22Rv1 (cell line): ENCODE measurements at regions not wholly inside any gene's neighbourhood (a gene's known extent, or its start where the extent isn't known, plus 50 kb on each side); places are given as distances from the start of the nearest gene placed in this dataset.

ENCODE experiments used
- CTCF ChIP-seq: fragments of 450-650 bp; IDR thresholded peaks from 2 replicates; pipeline ENCODE4 v1.5.1; 2017; ENCODE audit warnings: mild to moderate bottlenecking
- ZFX ChIP-seq: fragments of 450-650 bp; IDR thresholded peaks from 2 replicates; pipeline ENCODE4 v1.6.1; 2017; ENCODE audit warnings: antibody characterized with exemption, borderline replicate concordance

DNA sequence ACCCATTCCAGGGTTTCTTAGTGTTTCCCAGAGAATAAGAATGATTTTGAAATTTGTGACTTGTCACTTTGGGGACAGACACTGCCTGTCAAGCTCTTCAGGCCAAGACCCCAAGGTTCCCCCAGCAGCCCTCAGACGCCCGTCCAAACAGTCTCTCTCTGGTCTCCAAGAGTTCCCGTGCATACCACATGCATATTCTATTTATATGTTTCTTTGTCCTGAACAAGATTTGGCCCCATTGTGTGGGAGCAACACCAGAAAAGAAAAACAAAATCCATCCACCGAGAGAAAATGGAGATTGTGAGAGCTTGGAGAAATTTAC is 52.2 kb upstream of the CTAGE1 start:
- no peak for TF ChIP-seq CTCF
- TF ChIP-seq ZFX, result no peak
